Tibial nerve (tissue), 4 donors: ENCODE measurements at regions not wholly inside any gene's neighbourhood (a gene's known extent, or its start where the extent isn't known, plus 50 kb on each side); places are given as distances from the start of the nearest gene placed in this dataset.

ENCODE experiments used
- DNase-seq, 2 donors: peaks; one replicate each; pipeline ENCODE4 v3.0.0-alpha.2; 2019; ENCODE audit warnings: low spot score in 2 of 2
- H3K27ac ChIP-seq, 4 donors: fragments of 200-600 bp; sonication (generic) in 3 of 4; one replicate each; pipeline ENCODE4 v1.5.1; 2017 to 2019; ENCODE audit warnings: mild to moderate bottlenecking in 1 of 4
- H3K27me3 ChIP-seq, 2 donors: fragments of 200-600 bp; sonication (generic) in 1 of 2; one replicate each; pipeline versions ENCODE4 v1.5.1 to v1.6.0; 2017 to 2019
- H3K36me3 ChIP-seq, 3 donors: fragments of 200-600 bp; sonication (generic); one replicate each; pipeline ENCODE4 v1.5.1; 2018 to 2019
- H3K4me1 ChIP-seq, 4 donors: fragments of 200-600 bp; sonication (generic) in 3 of 4; one replicate each; pipeline ENCODE4 v1.5.1; 2017 to 2019
- H3K4me3 ChIP-seq, 4 donors: fragments of 200-600 bp; sonication (generic) in 3 of 4; one replicate each; pipeline ENCODE4 v1.5.1; 2017 to 2019; ENCODE audit warnings: mild to moderate bottlenecking in 1 of 4, moderate library complexity in 1 of 4
- H3K9me3 ChIP-seq, 4 donors: fragments of 200-600 bp; sonication (generic) in 3 of 4; one replicate each; pipeline ENCODE4 v1.5.1; 2017 to 2019
- CTCF ChIP-seq, 5 experiments: fragments of 200-600 bp in 3 of 5; fragments of 450-650 bp in 2 of 5; sonication (generic) in 3 of 5; IDR thresholded peaks; one replicate each; pipeline ENCODE4 v1.5.1; 2016 to 2019; ENCODE audit warnings: antibody characterized with exemption in 5 of 5, mild to moderate bottlenecking in 3 of 5, moderate library complexity in 2 of 5
- EP300 ChIP-seq, 2 donors: sonication (generic); formaldehyde crosslinking; IDR thresholded peaks; one replicate each; pipeline ENCODE4 v1.6.1; 2017; ENCODE audit warnings: antibody characterized with exemption in 2 of 2, mild to moderate bottlenecking in 1 of 2
- POLR2A ChIP-seq, 2 donors: fragments of 450-650 bp; IDR thresholded peaks; one replicate each; pipeline ENCODE4 v1.6.1; 2017; ENCODE audit warnings: antibody characterized with exemption in 2 of 2, mild to moderate bottlenecking in 2 of 2, moderate library complexity in 2 of 2
- WGBS, 2 donors: methylation state at CpG; one replicate each; pipeline ENCODE4 v1.1.5; 2018; 5-methylcytosine and 5-hydroxymethylcytosine counted together

DNA sequence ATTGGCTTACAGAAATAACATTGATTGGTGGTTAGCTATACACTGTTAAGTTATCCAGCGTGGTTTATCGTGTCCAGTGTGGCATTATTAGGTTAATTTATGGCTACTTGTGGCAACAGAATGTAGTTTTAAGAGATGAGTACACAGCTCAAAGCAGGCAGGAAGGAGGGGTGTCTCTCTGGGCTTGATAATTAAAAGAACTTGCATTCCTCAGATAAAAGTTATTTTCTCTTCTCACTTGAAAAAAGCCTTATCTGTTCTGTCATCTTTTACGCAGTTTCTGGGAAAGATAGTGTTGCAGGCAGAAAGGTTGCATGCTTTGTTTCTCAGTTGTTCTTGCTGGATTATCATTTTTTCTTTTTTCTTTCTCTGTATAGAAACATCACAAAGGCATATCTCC, 154.4 kb upstream of the COL3A1 start:
- DNase-seq, result no peak
- Histone ChIP-seq H3K36me3 (no peaks in the 10 kb centered on the region), H3K4me3 (no peak overlapping the region), H3K4me1 (peaks cover 0 to 11% (median 0%) of the 10 kb centered on the region in 4 donors), H3K9me3 (no peaks in the 10 kb centered on the region), H3K27me3 (no peaks in the 10 kb centered on the region), H3K27ac (no peak overlapping the region)
- no peak for TF ChIP-seq CTCF (IDR thresholded peaks at IDR 0.05)
- TF ChIP-seq POLR2A (IDR thresholded peaks at IDR 0.05), result no peak
- no peak for TF ChIP-seq EP300 (IDR thresholded peaks at IDR 0.05)
- 29 to 32% methylated on average over 3 of the region's 3 CpGs for WGBS, 2 donors

GRCh38 chr2:188820576-188820975, 153.6 kb upstream of the COL3A1 start:
- H3K4me1 ChIP-seq, result peaks cover 0 to 11% (median 0%) of the 10 kb centered on the region in 4 donors
- DNase-seq, result no peak
- WGBS, 2 donors, result 83 to 89% methylated on average over 2 of the region's 2 CpGs
- H3K9me3 ChIP-seq, result no peaks in the 10 kb centered on the region
- no peak overlapping the region for H3K4me3 ChIP-seq
- no peak for TF ChIP-seq CTCF (IDR thresholded peaks at IDR 0.05)
- TF ChIP-seq EP300 (IDR thresholded peaks at IDR 0.05), result no peak
- no peak for TF ChIP-seq POLR2A (IDR thresholded peaks at IDR 0.05)
- H3K27me3 ChIP-seq, result no peaks in the 10 kb centered on the region
- no peaks in the 10 kb centered on the region for H3K36me3 ChIP-seq
- no peak overlapping the region for H3K27ac ChIP-seq

GRCh38 chr2:188824125-188824524, 150.0 kb upstream of the COL3A1 start:
- no peak for DNase-seq
- 49 to 61% methylated on average over 2 of the region's 2 CpGs for WGBS, 2 donors

DNA sequence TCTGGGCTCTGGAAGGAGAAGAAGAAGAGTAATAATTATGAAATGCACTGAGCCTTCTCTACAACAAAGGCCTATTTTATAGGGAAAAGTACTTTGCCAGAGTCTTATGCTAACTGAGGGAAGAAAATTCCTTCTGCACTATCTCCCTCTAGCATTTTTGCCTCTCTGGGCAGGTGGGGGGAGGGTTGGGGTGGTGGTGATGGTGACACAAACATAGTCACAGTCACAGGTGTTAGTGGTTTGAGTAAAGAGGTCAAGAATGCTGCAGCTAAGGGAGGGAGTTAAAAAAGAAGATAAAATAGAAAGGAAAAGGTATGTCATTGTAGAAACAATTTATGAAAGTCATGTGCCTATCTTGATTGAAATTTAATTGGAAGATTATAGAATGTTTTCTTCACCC, 140.8 kb upstream of the COL3A1 start:
- H3K27me3 ChIP-seq, result no peaks in the 10 kb centered on the region
- no peak for DNase-seq
- no peaks in the 10 kb centered on the region for H3K4me1 ChIP-seq
- H3K4me3 ChIP-seq, result no peak overlapping the region
- H3K27ac ChIP-seq, result no peak overlapping the region
- H3K9me3 ChIP-seq, result peaks cover 0 to 26% (median 0%) of the 10 kb centered on the region in 4 donors
- TF ChIP-seq POLR2A (IDR thresholded peaks at IDR 0.05), result no peak
- no peak for TF ChIP-seq EP300 (IDR thresholded peaks at IDR 0.05)
- TF ChIP-seq CTCF (IDR thresholded peaks at IDR 0.05), result no peak
- no peaks in the 10 kb centered on the region for H3K36me3 ChIP-seq

More at GRCh38 chr2:188824125-188824524, 150.0 kb upstream of the COL3A1 start:
- H3K27ac ChIP-seq, result no peak overlapping the region
- H3K4me3 ChIP-seq, result no peak overlapping the region
- peaks cover 0 to 11% (median 0%) of the 10 kb centered on the region in 4 donors for H3K4me1 ChIP-seq
- no peaks in the 10 kb centered on the region for H3K27me3 ChIP-seq
- no peaks in the 10 kb centered on the region for H3K9me3 ChIP-seq
- no peak for TF ChIP-seq EP300 (IDR thresholded peaks at IDR 0.05)
- TF ChIP-seq POLR2A (IDR thresholded peaks at IDR 0.05), result no peak
- TF ChIP-seq CTCF (IDR thresholded peaks at IDR 0.05), result no peak
- H3K36me3 ChIP-seq, result no peaks in the 10 kb centered on the region

DNA sequence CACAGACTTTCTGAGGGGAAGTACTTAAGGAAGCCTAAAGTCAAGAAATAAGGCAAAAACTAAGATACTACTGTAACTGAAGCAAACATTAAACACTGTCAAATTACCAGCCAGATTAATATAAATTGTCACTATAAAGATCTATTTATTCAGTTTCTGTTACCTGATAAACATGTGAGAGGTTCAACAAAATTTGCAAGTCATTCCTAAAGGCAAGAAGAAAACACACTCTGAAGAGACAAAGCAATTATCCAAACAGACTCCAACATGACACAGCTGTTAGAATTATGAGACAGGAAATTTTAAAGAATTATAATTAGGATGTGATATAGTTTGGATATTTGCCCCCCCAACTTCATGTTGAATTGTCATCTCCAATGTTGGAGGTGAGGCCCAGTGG, 140.4 kb upstream of the COL3A1 start:
- TF ChIP-seq EP300 (IDR thresholded peaks at IDR 0.05), result no peak
- no peak for TF ChIP-seq CTCF (IDR thresholded peaks at IDR 0.05)
- TF ChIP-seq POLR2A (IDR thresholded peaks at IDR 0.05), result no peak
- Histone ChIP-seq H3K27ac (no peak overlapping the region), H3K36me3 (no peaks in the 10 kb centered on the region), H3K4me3 (no peak overlapping the region), H3K4me1 (no peaks in the 10 kb centered on the region), H3K27me3 (no peaks in the 10 kb centered on the region), H3K9me3 (peaks cover 0 to 31% (median 0%) of the 10 kb centered on the region in 4 donors)
- no peak for DNase-seq
